ENCODE measurements at regions not wholly inside any gene's neighbourhood (a gene's known extent, or its start where the extent isn't known, plus 50 kb on each side); places are given as distances from the start of the nearest gene placed in this dataset.
A peak's percentile ranks its signal among the peaks of the same experiment; 100 is the strongest.

DNA sequence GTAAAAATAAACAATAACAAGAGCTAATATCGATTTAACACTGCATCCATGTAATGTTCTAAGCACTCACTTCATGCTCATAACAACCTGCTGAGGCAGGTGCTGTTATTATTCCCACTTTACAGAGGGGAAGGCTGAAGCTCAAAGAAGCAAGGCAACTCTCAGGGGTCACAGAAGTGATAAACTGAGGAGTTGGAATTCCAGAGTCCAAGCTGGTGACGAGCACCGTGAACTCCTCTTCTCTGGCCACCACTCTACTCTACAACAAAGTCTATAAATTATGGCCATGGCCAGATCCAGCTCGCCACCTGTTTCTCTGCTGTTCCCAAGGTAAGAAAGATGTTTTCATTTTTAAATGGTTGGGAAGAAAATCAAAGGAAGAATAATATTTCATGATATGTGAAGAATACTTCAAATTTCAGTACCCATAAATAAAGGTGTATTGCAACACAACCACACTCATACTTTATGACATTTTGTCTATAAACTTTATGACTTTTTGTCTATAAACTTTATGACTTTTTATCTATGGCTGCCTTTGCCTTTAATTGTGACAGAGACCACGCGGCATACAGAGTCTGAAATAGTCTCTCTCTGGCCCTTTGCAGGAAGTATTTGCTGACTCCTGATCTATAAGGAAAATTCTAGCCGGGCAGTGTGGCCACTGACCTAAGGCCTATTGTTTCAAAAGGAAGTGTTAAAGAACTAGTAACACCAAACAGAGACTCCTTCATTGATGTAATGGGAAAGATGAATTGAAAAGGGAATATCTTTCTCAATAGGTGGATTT is 113.2 kb upstream of the KCNG1 start:
- no peak overlapping the region for H3K4me3 ChIP-seq (ENCODE audit: low read length in 2 of 2)
- ATAC-seq (ENCODE audit: low FRiP score) (no peak), DNase-seq (no peak)
- no peaks in the 10 kb centered on the region for H3K9me3 ChIP-seq (ENCODE audit: control insufficient read depth, low read length)
- H3K36me3 ChIP-seq (ENCODE audit: control insufficient read depth in 1 of 2, insufficient read depth in 2 of 2, low read length in 1 of 2), result no peaks in the 10 kb centered on the region
- H3K4me1 ChIP-seq (ENCODE audit: control insufficient read depth in 1 of 2, insufficient read depth in 2 of 2, low read length in 2 of 2), result no peaks in the 10 kb centered on the region
- intact Hi-C loops (cut with DNase I), result no loop called here
- no peak overlapping the region for H3K27ac ChIP-seq (ENCODE audit: low read depth in 1 of 2, low read length in 2 of 2)
- WGBS, 2 donors, result 72 to 75% methylated on average over 7 of the region's 7 CpGs
- no peaks in the 10 kb centered on the region for H3K27me3 ChIP-seq (ENCODE audit: control insufficient read depth in 1 of 2, insufficient read depth in 2 of 2, low read length in 1 of 2)

DNA sequence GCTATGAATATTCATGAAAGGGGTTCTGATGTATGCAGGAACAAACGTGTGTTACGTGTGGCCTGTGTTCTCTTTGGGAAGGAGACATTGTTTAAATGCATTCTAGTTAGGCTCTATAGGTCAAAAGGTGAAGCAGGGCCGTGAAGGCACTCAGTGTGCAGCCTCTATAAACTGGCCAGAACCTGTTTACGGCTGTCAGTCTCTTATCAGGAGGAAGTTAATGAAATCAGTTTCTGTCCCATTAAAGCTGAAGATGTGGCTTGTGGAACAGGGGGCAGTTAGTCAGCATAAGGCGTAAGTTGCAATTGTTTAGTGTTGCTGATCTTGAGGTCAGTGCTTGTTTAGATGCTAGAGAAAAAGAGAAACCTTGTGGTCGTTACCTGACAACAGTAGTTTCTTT is 111.5 kb upstream of the KCNG1 start:
- H3K9me3 ChIP-seq (ENCODE audit: control insufficient read depth, low read length), result no peaks in the 10 kb centered on the region
- 71% methylated on average over 6 of the region's 6 CpGs for WGBS, 2 donors
- intact Hi-C loops (cut with DNase I), result no loop called here
- H3K27ac ChIP-seq (ENCODE audit: low read depth in 1 of 2, low read length in 2 of 2), result no peak overlapping the region
- ATAC-seq (ENCODE audit: low FRiP score), result no peak
- H3K4me3 ChIP-seq (ENCODE audit: low read length in 2 of 2), result no peak overlapping the region
- H3K36me3 ChIP-seq (ENCODE audit: control insufficient read depth in 1 of 2, insufficient read depth in 2 of 2, low read length in 1 of 2), result no peaks in the 10 kb centered on the region
- H3K4me1 ChIP-seq (ENCODE audit: control insufficient read depth in 1 of 2, insufficient read depth in 2 of 2, low read length in 2 of 2), result no peaks in the 10 kb centered on the region
- H3K27me3 ChIP-seq (ENCODE audit: control insufficient read depth in 1 of 2, insufficient read depth in 2 of 2, low read length in 1 of 2), result no peaks in the 10 kb centered on the region
- no peak for DNase-seq

DNA sequence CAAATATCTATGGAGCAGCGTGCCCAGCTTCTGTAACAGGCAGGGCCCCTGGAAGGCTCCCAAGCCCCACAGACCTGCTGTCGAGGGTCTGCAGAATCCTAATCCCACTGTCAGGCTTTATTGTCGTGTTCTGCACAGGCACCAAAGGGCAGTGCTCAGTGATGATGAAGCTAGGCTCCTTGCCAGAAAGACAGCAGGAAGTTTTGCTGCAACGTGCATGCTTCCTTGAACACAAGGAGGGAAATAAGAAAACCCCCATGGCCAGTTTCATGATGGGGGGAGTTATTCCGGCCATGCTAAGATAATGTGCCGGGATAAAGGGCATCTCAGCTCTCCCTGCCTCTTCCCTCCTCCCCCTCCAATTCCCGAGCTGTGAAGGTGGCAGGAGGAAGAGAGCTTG is 109.4 kb upstream of the KCNG1 start:
- H3K4me1 ChIP-seq (ENCODE audit: control insufficient read depth in 1 of 2, insufficient read depth in 2 of 2, low read length in 2 of 2), result no peaks in the 10 kb centered on the region
- DNase-seq (no peak), ATAC-seq (ENCODE audit: low FRiP score) (no peak)
- no peaks in the 10 kb centered on the region for H3K36me3 ChIP-seq (ENCODE audit: control insufficient read depth in 1 of 2, insufficient read depth in 2 of 2, low read length in 1 of 2)
- WGBS, 2 donors, result 32 to 37% methylated on average over 7 of the region's 7 CpGs
- intact Hi-C loops (cut with DNase I), result no loop called here
- no peak overlapping the region for H3K4me3 ChIP-seq (ENCODE audit: low read length in 2 of 2)
- no peak overlapping the region for H3K27ac ChIP-seq (ENCODE audit: low read depth in 1 of 2, low read length in 2 of 2)
- no peaks in the 10 kb centered on the region for H3K27me3 ChIP-seq (ENCODE audit: control insufficient read depth in 1 of 2, insufficient read depth in 2 of 2, low read length in 1 of 2)
- no peaks in the 10 kb centered on the region for H3K9me3 ChIP-seq (ENCODE audit: control insufficient read depth, low read length)

DNA sequence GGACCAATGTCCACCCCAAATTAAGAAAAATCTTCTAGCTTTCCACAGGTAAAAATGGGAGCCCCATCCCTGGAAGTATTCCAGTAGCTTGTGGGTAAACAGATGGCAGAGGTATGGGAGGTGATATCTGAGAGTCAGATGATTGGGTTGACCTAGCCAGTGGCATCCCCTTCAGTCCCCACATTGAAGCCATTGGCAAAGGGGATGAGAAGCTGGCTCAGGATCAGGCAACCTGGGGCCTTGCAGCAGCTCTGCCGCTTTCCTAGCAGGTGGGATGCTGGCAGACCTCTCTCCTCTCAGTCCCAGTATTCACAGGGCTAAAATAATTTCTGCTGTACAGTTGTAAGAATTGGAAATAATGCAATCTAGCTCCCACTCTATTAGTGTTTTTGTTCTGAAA is 108.9 kb upstream of the KCNG1 start:
- no peaks in the 10 kb centered on the region for H3K9me3 ChIP-seq (ENCODE audit: control insufficient read depth, low read length)
- no peaks in the 10 kb centered on the region for H3K27me3 ChIP-seq (ENCODE audit: control insufficient read depth in 1 of 2, insufficient read depth in 2 of 2, low read length in 1 of 2)
- ATAC-seq (ENCODE audit: low FRiP score), result no peak
- no peaks in the 10 kb centered on the region for H3K36me3 ChIP-seq (ENCODE audit: control insufficient read depth in 1 of 2, insufficient read depth in 2 of 2, low read length in 1 of 2)
- no peak overlapping the region for H3K4me3 ChIP-seq (ENCODE audit: low read length in 2 of 2)
- DNase-seq, result no peak
- intact Hi-C loops (cut with DNase I), result no loop called here
- no peaks in the 10 kb centered on the region for H3K4me1 ChIP-seq (ENCODE audit: control insufficient read depth in 1 of 2, insufficient read depth in 2 of 2, low read length in 2 of 2)
- H3K27ac ChIP-seq (ENCODE audit: low read depth in 1 of 2, low read length in 2 of 2), result no peak overlapping the region
- 76 to 86% methylated on average over 1 of the region's 1 CpG for WGBS, 2 donors

GRCh38 chr20:51129147-51129776 is 106.4 kb upstream of the KCNG1 start:
- Histone ChIP-seq H3K4me1 (ENCODE audit: control insufficient read depth in 1 of 2, insufficient read depth in 2 of 2, low read length in 2 of 2) (no peaks in the 10 kb centered on the region), H3K36me3 (ENCODE audit: control insufficient read depth in 1 of 2, insufficient read depth in 2 of 2, low read length in 1 of 2) (no peaks in the 10 kb centered on the region), H3K27me3 (ENCODE audit: control insufficient read depth in 1 of 2, insufficient read depth in 2 of 2, low read length in 1 of 2) (no peaks in the 10 kb centered on the region), H3K4me3 (ENCODE audit: low read length in 2 of 2) (no peak overlapping the region), H3K9me3 (ENCODE audit: control insufficient read depth, low read length) (no peaks in the 10 kb centered on the region), H3K27ac (ENCODE audit: low read depth in 1 of 2, low read length in 2 of 2) (no peak overlapping the region)
- 64 to 78% methylated on average over 7 of the region's 7 CpGs for WGBS, 2 donors
- intact Hi-C loops (cut with DNase I), result no loop called here
- no peak for ATAC-seq (ENCODE audit: low FRiP score)
- DNase-seq, result no peak

DNA sequence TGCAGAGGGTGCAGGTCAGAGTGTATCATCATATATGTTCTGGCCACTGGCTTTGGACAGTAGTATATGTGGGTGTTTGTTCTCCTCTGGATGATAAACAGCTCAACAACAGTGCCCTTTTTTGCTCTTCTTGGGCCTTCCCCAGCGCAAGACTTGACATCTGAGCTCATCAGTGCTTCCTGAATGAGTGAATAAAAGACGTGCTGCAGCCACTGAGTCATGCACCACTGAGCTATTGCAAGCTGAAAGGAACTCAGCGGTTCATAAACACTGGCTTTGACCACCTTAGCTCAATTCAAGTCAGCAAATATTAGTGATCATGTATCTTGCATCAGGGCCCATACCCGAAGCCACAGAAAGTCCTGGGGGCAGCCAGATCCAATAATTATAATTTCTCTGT is 105.3 kb upstream of the KCNG1 start:
- intact Hi-C loops (cut with DNase I), result no loop called here
- Histone ChIP-seq H3K27me3 (ENCODE audit: control insufficient read depth in 1 of 2, insufficient read depth in 2 of 2, low read length in 1 of 2) (no peaks in the 10 kb centered on the region), H3K27ac (ENCODE audit: low read depth in 1 of 2, low read length in 2 of 2) (no peak overlapping the region), H3K4me1 (ENCODE audit: control insufficient read depth in 1 of 2, insufficient read depth in 2 of 2, low read length in 2 of 2) (no peaks in the 10 kb centered on the region), H3K36me3 (ENCODE audit: control insufficient read depth in 1 of 2, insufficient read depth in 2 of 2, low read length in 1 of 2) (no peaks in the 10 kb centered on the region), H3K9me3 (ENCODE audit: control insufficient read depth, low read length) (no peaks in the 10 kb centered on the region), H3K4me3 (ENCODE audit: low read length in 2 of 2) (no peak overlapping the region)
- ATAC-seq (ENCODE audit: low FRiP score), result no peak
- WGBS, 2 donors, result 63 to 74% methylated on average over 4 of the region's 4 CpGs
- no peak for DNase-seq

- intact Hi-C loops (cut with DNase I), result no loop called here
- ATAC-seq (ENCODE audit: low FRiP score) (no peak), DNase-seq (no peak)
- no peaks in the 10 kb centered on the region for H3K36me3 ChIP-seq (ENCODE audit: control insufficient read depth in 1 of 2, insufficient read depth in 2 of 2, low read length in 1 of 2)
- H3K4me3 ChIP-seq (ENCODE audit: low read length in 2 of 2), result no peak overlapping the region
- WGBS, 2 donors, result 73 to 90% methylated on average over 4 of the region's 4 CpGs
- H3K9me3 ChIP-seq (ENCODE audit: control insufficient read depth, low read length), result no peaks in the 10 kb centered on the region
- H3K27ac ChIP-seq (ENCODE audit: low read depth in 1 of 2, low read length in 2 of 2), result no peak overlapping the region
- no peaks in the 10 kb centered on the region for H3K4me1 ChIP-seq (ENCODE audit: control insufficient read depth in 1 of 2, insufficient read depth in 2 of 2, low read length in 2 of 2)
- no peaks in the 10 kb centered on the region for H3K27me3 ChIP-seq (ENCODE audit: control insufficient read depth in 1 of 2, insufficient read depth in 2 of 2, low read length in 1 of 2)
Observed at GRCh38 chr20:51127713-51128112, 104.8 kb upstream of the KCNG1 start.

DNA sequence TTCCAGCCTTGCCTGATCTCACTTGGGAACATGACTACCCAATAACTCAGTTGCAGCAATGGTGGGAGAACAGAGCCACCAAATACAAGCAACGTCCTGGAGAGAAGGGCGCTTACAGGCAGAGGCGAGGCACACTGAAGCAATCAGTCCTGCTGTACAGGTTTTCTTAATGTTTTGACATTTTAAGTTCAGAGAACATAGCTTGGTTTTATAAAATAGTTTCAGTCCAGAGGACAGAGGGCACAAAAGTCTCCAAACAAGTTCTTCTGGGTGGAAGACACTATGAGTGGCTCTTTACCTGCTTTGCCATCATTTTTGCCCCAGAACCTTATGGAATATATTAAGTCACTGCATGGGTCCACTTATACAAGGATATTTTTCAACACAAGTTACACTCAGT is 103.4 kb upstream of the KCNG1 start:
- DNase-seq, result no peak
- no peaks in the 10 kb centered on the region for H3K9me3 ChIP-seq (ENCODE audit: control insufficient read depth, low read length)
- 71 to 80% methylated on average over 3 of the region's 3 CpGs for WGBS, 2 donors
- no peaks in the 10 kb centered on the region for H3K27me3 ChIP-seq (ENCODE audit: control insufficient read depth in 1 of 2, insufficient read depth in 2 of 2, low read length in 1 of 2)
- no peak overlapping the region for H3K27ac ChIP-seq (ENCODE audit: low read depth in 1 of 2, low read length in 2 of 2)
- no peak for ATAC-seq (ENCODE audit: low FRiP score)
- H3K36me3 ChIP-seq (ENCODE audit: control insufficient read depth in 1 of 2, insufficient read depth in 2 of 2, low read length in 1 of 2), result no peaks in the 10 kb centered on the region
- intact Hi-C loops (cut with DNase I), result no loop called here
- no peaks in the 10 kb centered on the region for H3K4me1 ChIP-seq (ENCODE audit: control insufficient read depth in 1 of 2, insufficient read depth in 2 of 2, low read length in 2 of 2)
- H3K4me3 ChIP-seq (ENCODE audit: low read length in 2 of 2), result no peak overlapping the region

- H3K27ac ChIP-seq (ENCODE audit: low read depth in 1 of 2, low read length in 2 of 2), result no peak overlapping the region
- H3K9me3 ChIP-seq (ENCODE audit: control insufficient read depth, low read length), result no peaks in the 10 kb centered on the region
- DNase-seq (no peak), ATAC-seq (ENCODE audit: low FRiP score) (peak; percentile 49)
- H3K27me3 ChIP-seq (ENCODE audit: control insufficient read depth in 1 of 2, insufficient read depth in 2 of 2, low read length in 1 of 2), result no peaks in the 10 kb centered on the region
- no peak overlapping the region for H3K4me3 ChIP-seq (ENCODE audit: low read length in 2 of 2)
- H3K4me1 ChIP-seq (ENCODE audit: control insufficient read depth in 1 of 2, insufficient read depth in 2 of 2, low read length in 2 of 2), result no peaks in the 10 kb centered on the region
- H3K36me3 ChIP-seq (ENCODE audit: control insufficient read depth in 1 of 2, insufficient read depth in 2 of 2, low read length in 1 of 2), result no peaks in the 10 kb centered on the region
- intact Hi-C loops (cut with DNase I), result no loop called here
- WGBS, 2 donors, result 15 to 20% methylated on average over 4 of the region's 4 CpGs
Observed at GRCh38 chr20:51125780-51126179, 102.9 kb upstream of the KCNG1 start.

Data from aorta (tissue), 5 donors.